Ovary (tissue), 7 donors: ENCODE measurements at regions not wholly inside any gene's neighbourhood (a gene's known extent, or its start where the extent isn't known, plus 50 kb on each side); places are given as distances from the start of the nearest gene placed in this dataset.

ENCODE experiments used
- DNase-seq, 5 donors: peaks; one replicate each; pipeline ENCODE4 v3.0.0-alpha.2; 2019 to 2020
- H3K27ac ChIP-seq, 2 donors: fragments of 200-600 bp; one replicate each; pipeline versions ENCODE4 v1.5.1 to v1.8.0; 2019 to 2022
- H3K27me3 ChIP-seq: fragments of 200-600 bp; one replicate; pipeline ENCODE4 v1.8.0; 2022
- H3K36me3 ChIP-seq: fragments of 200-600 bp; sonication (generic); one replicate; pipeline ENCODE4 v1.5.1; 2019
- H3K4me1 ChIP-seq: one replicate; pipeline ENCODE4 v1.8.1; 2013; ENCODE audit warnings: mild to moderate bottlenecking, moderate library complexity; ENCODE audit not compliant: insufficient read depth
- H3K4me3 ChIP-seq: fragments of 200-600 bp; sonication (generic); one replicate; pipeline ENCODE4 v1.5.1; 2017
- H3K9me3 ChIP-seq, 2 donors: fragments of 200-600 bp in 1 of 2; sonication (generic) in 1 of 2; one replicate each; pipeline versions ENCODE4 v1.5.1 to v1.8.1; 2013 to 2019; ENCODE audit warnings: mild to moderate bottlenecking in 1 of 2, moderate library complexity in 1 of 2
- CTCF ChIP-seq, 3 donors: fragments of 450-650 bp in 2 of 3; fragments of 200-600 bp in 1 of 3; IDR thresholded peaks; one replicate each; pipeline versions ENCODE4 v1.5.1 to v1.8.0; 2016 to 2022; ENCODE audit warnings: antibody characterized with exemption in 3 of 3, mild to moderate bottlenecking in 1 of 3
- EP300 ChIP-seq: sonication (generic); formaldehyde crosslinking; IDR thresholded peaks from one replicate; pipeline ENCODE4 v1.6.1; 2017; ENCODE audit warnings: antibody characterized with exemption
- POLR2A ChIP-seq: fragments of 450-650 bp; IDR thresholded peaks from one replicate; pipeline ENCODE4 v1.6.1; 2017; ENCODE audit warnings: antibody characterized with exemption, mild to moderate bottlenecking, moderate library complexity
- WGBS, 3 donors: extraction: QIAGEN DNeasy Blood & Tissue Kit in 1 of 3; methylation state at CpG; one replicate each; pipeline versions ENCODE4 v1.1.5 to v1.1.7; 2013 to 2017; 5-methylcytosine and 5-hydroxymethylcytosine counted together
- intact Hi-C, 4 donors: fragments of 100-400 bp; cut with DNase I; formaldehyde crosslinking; loops; one replicate each; pipeline versions ENCODE4 v1.11.0 to v1.15.1; 2022 to 2023
- donor health status: DM: no; HTN: no; CAD: no; lungs with moderate emphysema.
- donor health status: DM: no; HTN: no; CAD: no.
- donor health status: Bipolar disorder and iron deficiency.
- donor health status: DM: no; HTN: no; CAD: no.
- donor health status: DM: yes; HTN: yes; CAD: no.

DNA sequence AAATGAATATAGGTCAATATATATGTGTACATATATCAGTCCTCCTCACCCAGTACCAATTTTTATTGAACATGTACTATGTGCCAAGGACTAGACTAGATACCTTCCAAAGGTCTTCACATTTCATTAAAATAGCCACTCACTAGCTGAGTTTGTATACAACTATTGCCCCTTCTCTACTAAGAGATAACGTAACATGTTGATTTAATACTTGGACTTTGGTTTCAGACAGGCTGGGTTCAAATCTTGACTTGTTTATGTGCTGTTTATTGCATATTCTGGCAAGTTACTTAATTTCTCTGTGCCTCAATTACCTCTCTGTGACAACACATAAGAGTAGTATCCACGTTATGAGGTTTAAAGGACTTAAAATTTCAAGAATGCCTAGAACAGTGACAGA lies 184.5 kb downstream of the MTX2 start:
- Histone ChIP-seq H3K4me1 (peaks cover 2% of the 10 kb centered on the region), H3K4me3 (no peak overlapping the region), H3K27ac (no peak overlapping the region), H3K9me3 (no peaks in the 10 kb centered on the region), H3K36me3 (no peaks in the 10 kb centered on the region), H3K27me3 (no peaks in the 10 kb centered on the region)
- WGBS, 3 donors, result 91 to 100% (median 97%) methylated on average over 2 of the region's 2 CpGs
- TF ChIP-seq CTCF (IDR thresholded peaks at IDR 0.05) (no peak), POLR2A (no peak), EP300 (no peak)
- DNase-seq, result no peak
- intact Hi-C loops, result loop anchor here (5.0 to 10.0 kb wide), 5 partner anchors 99 to 311 kb away; no protein-coding TSS in a partner anchor

GRCh38 chr2:176454893-176455815 lies 185.9 kb downstream of the MTX2 start:
- intact Hi-C loops, result loop anchor here (5.0 to 10.0 kb wide), 7 partner anchors 97 to 313 kb away; partner anchors contain the start of gene HOXD3 (in 1 of the 4)
- peaks cover 2% of the 10 kb centered on the region for H3K4me1 ChIP-seq
- no peaks in the 10 kb centered on the region for H3K27me3 ChIP-seq
- no peaks in the 10 kb centered on the region for H3K9me3 ChIP-seq
- no peak overlapping the region for H3K27ac ChIP-seq
- peak; percentile 76 to 92 (median 89) for DNase-seq
- TF ChIP-seq CTCF (IDR thresholded peaks at IDR 0.05) (peak; percentile 68 to 87 (median 82)), EP300 (no peak)
- H3K4me3 ChIP-seq, result no peak overlapping the region
- 10 to 12% (median 12%) methylated on average over 11 of the region's 11 CpGs for WGBS, 3 donors
- no peaks in the 10 kb centered on the region for H3K36me3 ChIP-seq

DNA sequence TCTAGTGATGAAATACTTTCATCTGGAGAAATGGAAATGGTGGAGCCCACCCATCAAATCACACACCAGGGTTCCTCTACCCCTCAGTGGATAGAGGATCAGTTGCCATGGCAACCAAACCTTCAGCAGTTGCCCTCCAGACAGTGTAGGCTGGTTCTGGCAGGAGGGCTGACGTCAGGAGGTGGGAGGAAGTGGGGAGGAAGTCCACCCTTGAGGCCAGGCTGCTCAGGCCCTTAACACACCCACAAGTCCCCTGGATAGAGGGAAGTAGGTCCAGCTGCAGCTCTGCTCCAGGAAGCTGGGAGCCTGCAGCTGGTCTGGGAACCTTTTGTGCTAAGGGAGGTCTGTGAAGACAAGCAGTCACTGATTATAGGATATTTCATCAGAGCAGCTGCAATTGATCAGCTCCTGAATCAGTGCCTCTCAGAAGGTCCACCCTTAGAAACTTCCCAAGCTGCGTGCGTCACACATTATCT lies 186.6 kb downstream of the MTX2 start:
- intact Hi-C loops, result loop anchor here in 3 of 4 donors (2.0 to 10.0 kb wide), 5 partner anchors 99 to 315 kb away; partner anchors contain the start of gene HOXD3 (in 1 of the 3)
- Histone ChIP-seq H3K4me1 (peaks cover 2% of the 10 kb centered on the region), H3K9me3 (no peaks in the 10 kb centered on the region)

More for the DNA sequence above, 186.6 kb downstream of the MTX2 start:
- H3K27ac ChIP-seq, result no peak overlapping the region
- 23 to 44% (median 25%) methylated on average over 3 of the region's 3 CpGs for WGBS, 3 donors
- no peaks in the 10 kb centered on the region for H3K36me3 ChIP-seq
- no peak overlapping the region for H3K4me3 ChIP-seq
- peak; percentile 30 to 69 (median 57) for DNase-seq
- TF ChIP-seq CTCF (IDR thresholded peaks at IDR 0.05) (no peak), EP300 (no peak), POLR2A (no peak)
- H3K27me3 ChIP-seq, result no peaks in the 10 kb centered on the region
